ENCODE measurements at regions not wholly inside any gene's neighbourhood (a gene's known extent, or its start where the extent isn't known, plus 50 kb on each side); places are given as distances from the start of the nearest gene placed in this dataset.

DNA sequence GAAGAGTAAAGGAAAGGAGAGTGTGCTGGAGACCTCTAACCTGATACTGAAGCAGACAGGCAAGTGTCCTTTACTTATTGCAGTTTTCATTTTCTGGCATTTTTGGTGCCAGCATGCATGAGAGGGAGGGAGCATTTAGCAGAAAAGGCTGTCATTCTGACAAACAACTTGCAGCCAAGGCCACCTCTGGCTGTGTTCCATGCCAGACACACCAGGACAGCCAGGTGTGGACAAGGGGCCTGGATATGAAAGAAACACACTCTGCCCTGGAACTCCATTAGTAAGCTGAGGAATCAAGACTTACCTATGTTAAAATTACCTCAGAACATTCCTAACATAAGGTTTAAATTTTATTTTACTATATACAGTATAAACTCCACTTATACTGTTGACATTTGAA, 365.4 kb upstream of the CAMK1G start:
- no peak for DNase-seq (ENCODE audit: low spot score)

DNA sequence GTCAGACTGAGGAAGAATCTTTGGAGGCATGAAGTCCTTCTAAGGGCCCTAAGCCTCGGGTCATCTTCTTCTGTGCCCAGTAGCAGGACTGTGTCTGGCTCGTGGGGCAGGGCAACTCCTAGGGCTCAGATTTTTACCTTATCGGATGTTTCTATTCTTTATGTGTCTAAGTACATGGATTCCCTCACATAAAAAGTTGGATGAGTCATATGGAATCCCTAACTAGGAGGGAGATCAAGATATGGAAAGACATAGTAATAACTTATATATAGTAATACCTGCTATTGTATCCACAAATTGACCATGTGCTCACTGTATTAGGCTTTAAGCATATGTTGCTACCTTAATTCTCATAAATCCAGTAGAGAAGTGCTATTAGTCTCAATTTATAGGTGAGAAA, 364.5 kb upstream of the CAMK1G start:
- DNase-seq (ENCODE audit: low spot score): no peak

DNA sequence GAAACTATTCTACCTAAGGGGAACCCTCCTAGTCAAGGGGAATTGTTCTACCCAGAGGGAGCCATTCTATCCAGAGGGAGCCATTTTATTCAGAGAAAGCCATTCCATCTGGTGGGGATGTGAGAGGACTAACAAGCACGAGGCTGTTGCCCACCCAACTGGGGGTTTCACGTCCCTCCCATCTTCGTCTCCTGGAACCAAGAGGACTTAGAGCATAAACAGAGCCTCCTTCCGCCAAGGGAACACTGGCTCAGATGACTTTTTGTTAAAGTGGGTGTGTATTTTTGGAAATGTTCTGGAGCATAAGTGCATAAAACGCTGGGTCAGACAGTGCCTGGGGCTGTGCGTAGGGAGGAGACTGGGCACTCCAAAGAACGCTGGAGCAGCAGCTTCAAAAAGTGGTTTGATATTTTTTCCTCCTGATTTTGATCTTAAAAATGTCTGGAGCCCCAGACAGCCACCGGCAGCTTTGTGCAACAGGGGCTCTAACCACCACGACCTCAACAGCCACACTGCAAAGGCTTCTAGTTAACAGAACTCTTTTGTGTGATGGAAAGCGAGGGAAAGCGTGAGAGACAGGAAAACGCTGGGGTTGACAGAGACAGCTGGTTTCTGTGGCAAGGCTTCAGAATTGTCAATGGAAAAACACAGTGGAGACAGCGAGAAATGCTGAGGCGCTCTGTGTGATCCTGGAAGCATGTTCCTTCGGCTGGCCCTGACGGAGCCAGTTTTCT, 363.6 kb upstream of the CAMK1G start:
- no peak for DNase-seq (ENCODE audit: low spot score)

DNA sequence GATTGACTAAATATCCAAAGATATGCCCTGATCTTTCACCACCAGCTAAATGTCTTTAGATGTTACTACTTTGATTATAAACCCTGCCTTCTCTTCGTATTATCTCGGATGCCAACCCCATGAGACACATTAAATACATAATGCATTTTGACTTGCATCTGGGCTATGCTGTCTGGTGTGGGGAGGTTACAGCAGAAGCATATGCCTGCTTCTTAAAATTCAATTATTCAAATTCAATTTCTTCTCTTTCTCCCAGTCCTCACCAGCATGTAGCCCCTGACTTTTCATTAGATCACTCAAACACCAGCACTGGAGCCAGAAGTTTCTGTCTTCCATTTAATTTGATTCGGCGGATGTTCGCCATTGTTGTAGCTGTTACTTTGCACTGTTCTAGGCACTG, 360.7 kb upstream of the CAMK1G start:
- no peak for DNase-seq (ENCODE audit: low spot score)

DNA sequence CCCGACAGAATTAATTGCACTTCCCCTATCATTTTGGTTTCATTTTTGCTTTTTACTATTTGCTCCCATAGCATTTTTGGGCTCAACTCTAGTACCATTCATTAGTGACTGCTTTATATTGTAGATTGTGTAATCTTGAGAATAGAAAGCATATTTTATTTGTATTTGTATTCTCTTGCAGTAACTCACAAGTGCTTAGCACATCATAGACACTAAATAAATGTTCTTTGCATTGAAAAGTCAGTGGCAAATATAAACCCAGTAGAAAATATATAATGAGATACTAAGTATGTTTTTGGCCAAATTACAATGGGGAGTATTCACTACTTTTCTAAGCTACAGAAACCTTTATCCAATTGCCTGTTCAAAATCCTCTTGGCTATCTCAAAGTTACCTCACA, 359.7 kb upstream of the CAMK1G start:
- no peak for DNase-seq (ENCODE audit: low spot score)

DNA sequence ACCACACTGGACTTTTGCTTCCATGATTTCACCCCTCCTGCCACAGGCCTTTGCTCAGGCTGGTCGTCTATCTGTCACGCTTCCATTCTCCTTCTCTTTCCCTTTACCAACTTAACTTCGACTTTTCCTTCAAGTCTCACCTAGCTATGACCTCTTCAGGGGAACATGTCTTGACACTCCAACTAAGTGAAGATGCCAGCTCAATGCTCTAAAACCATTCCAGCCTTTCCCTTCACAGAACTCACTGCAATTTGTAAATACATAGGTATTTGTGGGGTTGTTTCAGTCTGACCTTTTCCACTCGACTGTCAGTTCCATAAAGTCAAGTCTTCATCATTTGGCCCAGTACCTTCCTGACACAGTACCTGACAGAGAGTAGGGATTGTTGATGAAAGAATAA, 358.6 kb upstream of the CAMK1G start:
- no peak for DNase-seq (ENCODE audit: low spot score)

DNA sequence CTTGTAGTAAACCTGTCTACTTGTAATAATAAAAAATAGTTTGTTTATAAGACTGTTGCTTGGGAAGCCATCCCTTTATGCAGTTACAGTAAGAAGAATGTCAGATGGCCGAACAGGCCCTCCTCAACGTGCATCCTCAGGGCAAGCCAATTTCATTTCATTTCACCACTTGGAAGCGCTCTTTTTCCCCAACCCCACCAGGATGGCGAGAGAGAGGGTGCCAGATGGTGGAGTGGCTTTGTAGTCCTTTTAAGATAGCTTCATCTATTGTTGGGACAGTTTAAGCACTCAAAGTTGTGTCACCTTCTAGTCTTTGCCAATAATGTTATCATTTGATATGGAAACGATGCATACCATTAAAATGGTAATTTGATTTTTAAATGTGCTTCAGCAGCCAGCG, 356.3 kb upstream of the CAMK1G start:
- no peak for DNase-seq (ENCODE audit: low spot score)

DNA sequence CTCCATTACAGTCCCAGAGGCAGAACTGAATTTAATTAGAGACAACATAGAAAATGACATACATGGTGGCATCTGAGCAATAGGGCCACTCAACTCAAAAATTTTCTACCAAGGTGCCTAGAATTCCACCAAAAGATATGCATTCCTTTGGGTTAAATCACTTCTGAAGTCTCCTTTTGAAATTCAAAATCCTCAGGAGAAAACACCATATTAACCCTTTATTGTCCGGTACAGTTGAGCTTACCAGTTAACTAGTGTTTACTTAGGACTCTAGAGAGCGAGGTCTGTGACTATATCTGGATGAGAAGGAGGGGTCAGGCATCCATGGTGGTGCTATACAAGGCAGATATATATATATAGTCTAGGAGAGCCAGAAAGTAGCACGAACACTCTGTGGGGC, 355.6 kb upstream of the CAMK1G start:
- no peak for DNase-seq (ENCODE audit: low spot score)

DNA sequence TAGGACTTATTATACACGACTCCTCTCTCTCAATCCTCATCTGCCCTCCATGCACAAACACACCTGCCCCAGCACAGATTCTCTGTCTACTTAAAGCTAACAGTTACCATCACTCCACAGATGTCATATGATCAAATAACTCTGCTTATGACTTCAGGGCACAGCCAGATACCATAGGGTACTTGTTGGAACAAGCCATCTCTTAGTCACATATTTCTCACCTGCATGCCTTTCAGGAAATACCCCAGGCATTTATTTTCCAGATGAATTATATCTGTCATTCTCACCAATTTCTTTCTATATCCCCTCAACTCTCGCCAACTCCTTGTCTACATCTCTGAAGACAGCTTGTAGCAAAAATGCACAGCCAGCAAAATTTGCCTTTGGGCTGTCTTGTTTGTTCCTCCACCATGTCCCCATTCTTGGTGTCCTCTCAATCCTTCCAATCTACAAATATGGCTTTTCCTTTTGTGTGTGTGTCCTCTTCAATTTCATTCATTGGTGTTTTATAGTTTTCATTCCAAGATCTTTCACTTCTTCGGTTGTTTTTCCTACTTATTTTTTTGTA, 353.9 kb upstream of the CAMK1G start:
- DNase-seq (ENCODE audit: low spot score): no peak

DNA sequence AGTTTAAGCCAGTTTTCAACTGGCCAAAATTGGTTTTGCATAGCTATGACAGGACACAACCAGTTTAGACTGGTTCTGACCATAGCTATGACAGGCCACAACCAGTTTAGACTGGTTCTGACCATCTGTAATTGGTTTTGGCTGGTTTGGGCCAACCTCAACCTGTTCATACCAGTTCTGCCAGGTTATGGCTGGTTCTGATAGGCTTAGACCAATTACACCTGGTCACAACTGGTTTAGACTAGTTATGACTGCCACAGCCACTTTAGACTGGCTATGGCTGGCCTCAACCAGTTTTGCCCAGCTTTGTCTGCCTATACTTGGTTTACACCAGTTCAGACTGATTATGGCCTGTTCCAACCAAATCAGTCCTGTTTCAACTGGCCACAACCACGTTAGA, 353.2 kb upstream of the CAMK1G start:
- DNase-seq (ENCODE audit: low spot score): no peak

DNA sequence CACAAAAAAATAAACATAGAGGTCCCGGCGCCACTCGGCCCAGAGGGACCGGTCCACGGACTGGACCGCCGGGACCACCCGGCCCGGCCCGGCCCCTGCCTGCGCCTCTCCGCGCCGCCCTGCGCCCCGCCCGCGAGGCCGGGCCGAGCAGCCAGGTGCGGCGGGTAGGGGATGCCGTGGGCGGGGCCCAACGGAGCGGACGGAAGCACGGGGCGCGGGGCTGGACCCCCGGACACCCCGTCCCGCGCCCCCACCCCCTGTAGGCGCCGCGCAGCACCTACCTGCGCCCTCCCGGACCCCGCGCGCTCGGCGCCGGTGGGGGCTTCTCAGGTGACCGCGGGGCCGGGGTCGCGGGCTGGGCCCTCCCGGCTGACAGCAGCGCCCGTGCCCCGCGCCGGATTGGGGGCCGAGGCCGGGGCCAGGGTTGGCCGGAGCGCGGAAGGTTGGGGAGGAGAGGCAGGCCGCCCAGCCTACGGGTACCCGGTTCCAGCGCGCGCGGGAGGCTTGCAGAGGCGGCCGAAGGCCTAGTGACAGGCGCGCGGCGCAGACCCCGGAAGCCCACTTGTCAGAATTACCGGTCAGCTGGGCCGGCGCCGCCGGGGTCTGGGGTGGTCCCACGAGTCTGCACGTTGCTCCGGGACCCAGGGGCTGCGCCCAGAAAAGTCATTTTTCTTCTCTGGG, 351.9 kb upstream of the CAMK1G start:
- DNase-seq (ENCODE audit: low spot score): no peak

DNA sequence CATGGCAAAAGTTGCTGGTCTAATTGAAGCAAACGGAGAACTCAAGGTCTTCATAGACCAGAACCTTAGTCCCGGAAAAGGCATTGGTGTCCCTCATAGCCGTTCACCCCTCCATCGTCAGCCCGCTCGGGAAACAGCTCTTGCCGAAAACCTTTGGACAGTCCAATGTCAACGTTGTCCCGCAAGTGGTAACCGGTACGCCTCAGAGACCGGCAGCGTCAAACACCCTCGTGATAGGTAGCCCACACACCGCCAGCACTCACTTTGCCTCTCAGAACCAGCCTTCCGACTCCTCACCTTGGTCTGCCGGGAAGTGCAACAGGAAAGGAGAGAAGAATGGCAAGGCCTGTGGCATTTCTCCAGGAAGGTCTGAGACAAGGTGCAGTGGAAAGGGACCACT, 351.3 kb upstream of the CAMK1G start:
- DNase-seq (ENCODE audit: low spot score): no peak

DNA sequence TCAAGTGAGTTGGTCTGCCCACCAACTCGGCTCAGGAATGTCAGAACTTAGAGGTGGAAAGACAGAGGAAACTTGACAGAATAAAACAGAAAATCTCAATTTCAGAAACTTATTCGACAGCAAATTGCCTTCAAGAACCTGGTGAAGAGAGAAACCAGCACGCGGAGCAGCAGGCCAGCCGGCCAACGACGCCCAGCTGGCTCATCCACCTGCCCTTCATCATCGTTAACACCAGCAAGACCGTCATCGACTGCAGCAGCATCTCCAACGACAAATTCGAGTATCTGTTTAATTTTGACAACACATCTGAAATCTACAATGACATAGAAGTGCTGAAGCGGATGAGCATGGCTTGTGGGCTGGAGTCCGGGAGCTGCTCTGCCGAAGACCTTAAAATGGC, 350.8 kb upstream of the CAMK1G start:
- no peak for DNase-seq (ENCODE audit: low spot score)

DNA sequence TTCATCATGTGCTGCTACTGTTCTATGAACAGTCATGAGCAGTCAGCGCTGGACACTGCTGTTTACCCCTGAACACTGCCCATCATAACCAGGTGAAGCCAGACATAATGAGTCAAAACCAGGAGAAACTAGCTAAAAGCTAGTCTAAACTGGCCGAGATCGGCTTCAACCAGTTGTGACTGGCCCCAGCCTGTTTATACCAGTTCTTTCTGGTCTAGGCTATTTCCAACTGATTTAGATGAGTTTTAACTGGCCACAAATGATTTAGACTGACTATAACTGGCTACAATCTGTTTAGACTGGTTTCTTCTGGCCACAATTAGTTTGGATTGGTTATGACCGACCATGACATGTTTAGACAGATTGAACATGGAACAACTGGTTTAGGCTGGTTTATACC, 348.3 kb upstream of the CAMK1G start:
- DNase-seq (ENCODE audit: low spot score): no peak

DNA sequence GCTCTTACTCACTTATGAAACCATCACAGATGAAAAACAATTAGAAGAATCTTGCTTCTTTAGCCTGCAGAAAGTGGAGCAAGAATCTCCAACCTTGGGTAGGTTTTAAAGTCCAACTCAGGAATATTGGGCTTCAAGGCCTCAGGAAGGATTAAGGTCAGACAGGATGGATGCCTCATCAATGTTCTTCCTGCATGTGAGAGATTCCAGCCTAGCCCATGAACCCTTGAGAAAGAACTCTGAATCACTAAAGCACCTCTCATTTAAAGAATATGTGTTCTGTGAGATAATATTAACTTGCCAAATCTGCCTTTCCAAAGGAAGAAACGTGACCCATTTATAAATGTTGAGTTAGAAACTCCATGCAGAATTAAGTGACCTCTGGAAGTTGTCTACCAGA, 345.2 kb upstream of the CAMK1G start:
- DNase-seq (ENCODE audit: low spot score): no peak

DNA sequence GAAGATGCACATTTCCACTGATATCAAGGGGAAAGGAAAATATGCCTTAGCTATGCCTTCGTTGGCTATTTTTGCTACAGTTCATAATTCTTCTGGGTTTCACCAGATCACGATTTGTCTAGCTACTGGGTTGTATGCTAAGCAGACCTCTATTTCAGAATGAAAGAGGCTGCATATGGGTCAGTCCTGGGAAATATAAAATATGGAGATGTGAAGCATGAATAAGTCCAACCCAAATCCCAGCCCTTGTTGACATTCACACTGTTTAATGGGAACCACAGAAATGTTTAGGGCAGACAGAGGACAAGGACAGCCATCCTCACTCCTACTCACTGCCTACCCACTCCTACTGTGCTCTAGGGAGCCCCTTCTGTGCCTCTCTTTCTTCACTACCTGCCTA, 343.2 kb upstream of the CAMK1G start:
- DNase-seq (ENCODE audit: low spot score): no peak

DNA sequence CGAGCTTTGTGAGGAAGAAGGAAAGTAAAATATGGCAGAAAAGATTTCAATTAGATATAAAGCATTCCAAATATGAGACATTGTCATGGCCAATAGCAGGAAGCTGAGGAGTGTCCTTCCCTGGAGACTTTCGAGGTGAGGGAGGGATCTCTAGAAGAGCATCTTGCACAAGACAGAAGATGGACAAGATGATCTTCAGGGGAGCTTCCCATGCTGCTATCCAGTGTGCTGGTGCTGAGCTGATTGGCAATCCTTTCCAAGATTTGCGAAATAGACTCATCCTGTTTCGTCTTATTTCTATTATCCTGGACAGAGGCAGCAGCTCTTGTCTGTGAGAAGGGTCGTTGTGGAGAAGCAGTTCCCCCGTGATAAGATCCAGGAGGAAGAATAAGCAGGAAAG, 342.0 kb upstream of the CAMK1G start:
- no peak for DNase-seq (ENCODE audit: low spot score)

DNA sequence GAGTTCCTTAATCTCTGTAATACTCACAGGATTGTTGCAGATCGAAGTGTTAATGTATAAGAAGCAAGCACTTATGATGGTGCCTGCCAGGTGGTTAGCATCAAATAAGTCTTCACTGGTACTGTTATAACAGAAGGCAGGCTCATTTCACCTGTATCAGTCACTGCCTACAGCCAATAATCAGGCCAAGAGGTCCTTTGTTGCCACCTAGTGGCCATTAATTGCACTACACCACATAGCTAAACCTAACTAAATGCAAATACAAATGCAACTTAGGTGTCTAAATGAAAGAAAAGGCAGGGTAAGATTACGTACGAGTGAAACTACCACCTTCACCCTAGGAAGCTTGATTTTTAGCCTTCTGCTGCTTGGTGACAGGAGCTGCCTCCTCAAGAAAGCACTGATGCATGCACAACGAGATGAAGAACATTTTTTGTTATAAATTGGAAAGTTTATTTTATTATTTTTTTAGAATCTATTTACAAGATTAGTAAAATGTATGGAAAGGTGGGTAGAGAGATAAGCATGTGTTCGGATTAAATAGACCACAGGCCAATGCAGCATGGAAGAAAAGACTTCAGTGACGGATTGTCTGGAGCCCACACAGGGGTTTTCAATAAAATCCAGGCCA, 334.8 kb upstream of the CAMK1G start:
- DNase-seq (ENCODE audit: low spot score): peak; percentile 62

DNA sequence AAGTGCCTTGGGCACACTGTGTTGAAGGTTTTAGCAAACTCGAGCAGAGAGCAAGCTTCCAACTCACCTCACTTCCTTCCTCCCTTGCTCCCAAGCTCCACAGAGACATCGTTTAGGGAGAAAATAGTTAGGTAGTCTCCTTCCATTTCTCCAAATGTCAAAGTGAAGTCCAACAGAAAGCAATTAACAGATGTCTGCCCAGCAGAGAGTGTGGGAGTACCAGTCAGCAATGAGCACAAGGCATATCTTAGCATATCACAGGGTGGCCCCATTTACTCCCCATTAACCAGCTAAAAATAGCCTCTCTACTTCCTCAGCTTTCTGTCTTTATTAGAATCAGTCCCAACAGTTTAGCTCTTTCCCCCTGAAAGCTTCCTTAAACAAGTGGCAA, 334.2 kb upstream of the CAMK1G start:
- no peak for DNase-seq (ENCODE audit: low spot score)

DNA sequence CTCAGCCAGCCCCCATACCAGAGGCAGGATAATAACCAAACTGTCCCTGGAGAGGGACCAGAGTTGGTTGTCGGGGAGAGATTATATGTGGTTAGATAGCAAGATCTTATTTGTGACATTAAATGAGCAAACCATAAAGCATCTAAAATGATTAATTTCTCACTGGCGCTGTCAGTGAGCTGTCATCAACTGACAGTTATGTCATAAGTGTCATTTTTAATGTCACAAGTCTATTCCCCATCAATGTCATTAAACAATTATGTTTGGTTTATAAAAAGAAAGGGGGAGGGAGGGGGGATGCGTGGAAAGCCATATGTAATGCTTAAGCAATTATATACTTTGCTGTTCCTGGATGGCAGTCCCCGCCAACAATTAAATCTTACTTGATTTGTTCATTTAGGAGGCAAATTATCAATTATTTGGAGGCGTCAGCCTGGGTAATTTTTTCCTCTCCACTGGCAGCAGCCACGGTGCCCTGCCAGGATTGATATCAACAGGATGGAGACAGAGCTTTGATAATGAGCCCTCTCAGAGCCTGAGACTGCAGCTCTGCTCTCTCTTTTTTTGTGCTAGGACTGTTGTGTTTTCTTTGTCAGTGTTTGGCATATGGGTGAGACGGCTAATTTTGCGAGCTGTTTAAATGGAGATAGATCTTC, 333.6 kb upstream of the CAMK1G start:
- DNase-seq (ENCODE audit: low spot score): no peak

DNA sequence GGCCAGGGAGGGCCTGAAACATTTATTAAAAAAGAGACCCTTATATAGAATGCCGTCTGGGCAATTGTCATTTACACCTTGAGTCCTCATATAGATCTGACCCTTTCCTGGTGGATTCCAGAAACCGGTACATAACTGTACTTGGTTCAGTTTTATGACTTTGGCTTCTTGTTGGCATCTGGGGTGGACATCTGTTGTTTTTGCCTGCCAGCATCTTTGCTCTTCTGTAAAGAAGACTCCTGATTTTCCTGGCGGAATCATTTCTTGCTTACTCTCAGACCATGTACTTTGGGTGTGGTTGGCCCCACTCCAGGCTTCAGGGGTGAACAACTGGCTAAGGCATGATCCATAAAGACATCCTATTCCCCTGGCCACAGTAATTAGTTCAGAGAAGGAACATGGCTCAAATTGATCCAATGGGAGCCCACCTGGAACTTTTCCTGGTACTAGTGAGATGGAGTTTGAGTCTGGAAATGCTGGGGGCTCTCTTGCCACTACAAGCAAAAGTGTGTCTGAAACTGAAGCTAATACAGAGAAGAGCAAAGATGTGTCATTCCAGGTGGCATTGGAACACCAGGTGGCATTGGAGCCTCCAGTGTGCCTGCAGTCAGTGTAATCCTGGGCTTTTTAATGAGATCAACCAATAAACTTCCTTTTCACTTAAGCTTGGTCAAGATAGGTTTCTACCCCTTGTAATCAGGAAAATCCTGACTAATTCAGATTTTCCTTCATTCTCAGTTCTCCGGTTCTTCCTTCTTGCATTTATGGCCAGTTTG, 332.5 kb upstream of the CAMK1G start:
- DNase-seq (ENCODE audit: low spot score): no peak
